GM23338 (cell line): ENCODE measurements at regions not wholly inside any gene's neighbourhood (a gene's known extent, or its start where the extent isn't known, plus 50 kb on each side); places are given as distances from the start of the nearest gene placed in this dataset.

Source experiments
- ATAC-seq: fragments of 200-7000 bp; cut with Tn5 transposase; 3 replicates; pipeline ENCODE4 v1.9.1; 2020
- DNase-seq: peaks from one replicate; pipeline ENCODE4 v3.0.0-alpha.2; 2015; ENCODE audit warnings: low spot score
- H2AFZ ChIP-seq: fragments of 200-600 bp; sonication (generic); 2 replicates; pipeline ENCODE4 v1.8.0; 2016; ENCODE audit warnings: antibody characterized with exemption, mild to moderate bottlenecking, moderate library complexity
- H3F3A ChIP-seq: fragments of 200-600 bp; sonication (generic); replicated peaks from 2 replicates; pipeline ENCODE4 v1.8.0; 2017; ENCODE audit warnings: antibody characterized with exemption, mixed run types, low read depth
- H3K27ac ChIP-seq: fragments of 200-600 bp; sonication (generic); 2 replicates; pipeline ENCODE4 v1.6.1; 2016; ENCODE audit warnings: low read depth
- H3K27me3 ChIP-seq: fragments of 200-600 bp; sonication (generic); 2 replicates; pipeline ENCODE4 v1.8.0; 2016; ENCODE audit warnings: mild to moderate bottlenecking, mixed run types, moderate library complexity; ENCODE audit not compliant: insufficient read depth
- H3K36me3 ChIP-seq: fragments of 200-600 bp; sonication (generic); 2 replicates; pipeline ENCODE4 v1.8.0; 2016; ENCODE audit warnings: mild to moderate bottlenecking; ENCODE audit not compliant: insufficient read depth
- H3K4me1 ChIP-seq: fragments of 200-600 bp; sonication (generic); 2 replicates; pipeline ENCODE4 v1.8.0; 2016; ENCODE audit warnings: mild to moderate bottlenecking, moderate library complexity; ENCODE audit not compliant: insufficient read depth
- H3K4me2 ChIP-seq: fragments of 200-600 bp; sonication (generic); 2 replicates; pipeline ENCODE4 v1.7.1; 2017; ENCODE audit warnings: mixed run types
- H3K4me3 ChIP-seq: fragments of 200-600 bp; sonication (generic); 2 replicates; pipeline ENCODE4 v1.6.1; 2016; ENCODE audit warnings: mixed run types
- H3K79me2 ChIP-seq: fragments of 200-600 bp; sonication (generic); replicated peaks from 2 replicates; pipeline ENCODE4 v1.8.0; 2017; ENCODE audit warnings: mild to moderate bottlenecking; ENCODE audit not compliant: insufficient read depth
- H3K9me2 ChIP-seq: fragments of 200-600 bp; sonication (generic); 2 replicates; pipeline ENCODE4 v1.8.0; 2017; ENCODE audit not compliant: insufficient read depth
- H4K20me1 ChIP-seq: fragments of 200-600 bp; sonication (generic); replicated peaks from 2 replicates; pipeline ENCODE4 v1.8.0; 2017; ENCODE audit warnings: mild to moderate bottlenecking; ENCODE audit not compliant: insufficient read depth
- H3K27ac Mint-ChIP-seq: 2 replicates; pipeline ENCODE4 v1.8.0; 2020; ENCODE audit warnings: inconsistent platforms, mild to moderate bottlenecking, moderate library complexity, mixed read lengths
- H3K27me3 Mint-ChIP-seq: 3 replicates; pipeline ENCODE4 v1.8.0; 2022; ENCODE audit warnings: low read depth, mild to moderate bottlenecking, moderate library complexity, mixed read lengths, inconsistent platforms; ENCODE audit not compliant: insufficient read depth, poor library complexity
- H3K36me3 Mint-ChIP-seq: 3 replicates; pipeline ENCODE4 v1.8.0; 2021; ENCODE audit warnings: low read depth, mild to moderate bottlenecking, inconsistent platforms, moderate library complexity, mixed read lengths
- H3K4me1 Mint-ChIP-seq: 3 replicates; pipeline ENCODE4 v1.8.0; 2020; ENCODE audit warnings: mild to moderate bottlenecking, inconsistent platforms, mixed read lengths
- H3K4me3 Mint-ChIP-seq: 3 replicates; pipeline ENCODE4 v1.8.0; 2021; ENCODE audit warnings: moderate library complexity, mild to moderate bottlenecking, inconsistent platforms, mixed read lengths
- H3K9me3 Mint-ChIP-seq: 3 replicates; pipeline ENCODE4 v1.8.0; 2020; ENCODE audit warnings: moderate library complexity, mild to moderate bottlenecking, inconsistent platforms, mixed read lengths
- POLR2AphosphoS5 ChIP-seq: IDR thresholded peaks from 2 replicates; pipeline ENCODE4 v1.6.1; 2016; ENCODE audit warnings: antibody characterized with exemption, low read depth
- STAT1 ChIP-seq: IDR thresholded peaks from one replicate; pipeline ENCODE4 v1.6.1; 2016; ENCODE audit warnings: antibody characterized with exemption; ENCODE audit not compliant: unreplicated experiment
- ZNF114 ChIP-seq: fragments of 250-450 bp; sonication (Bioruptor Pico); IDR thresholded peaks from 2 replicates; pipeline ENCODE4 v1.5.0; 2020; ENCODE audit warnings: mild to moderate bottlenecking, moderate library complexity
- ZNF331 ChIP-seq: fragments of 250-450 bp; sonication (Bioruptor Pico); IDR thresholded peaks from 2 replicates; pipeline ENCODE4 v1.5.0; 2020; ENCODE audit warnings: low read depth, mild to moderate bottlenecking, moderate library complexity
- TF ChIP-seq, protein P1 (sequence below): IDR thresholded peaks from one replicate; pipeline ENCODE4 v1.6.1; 2018; ENCODE audit warnings: antibody characterized with exemption; ENCODE audit not compliant: unreplicated experiment
- TF ChIP-seq, protein P2 (sequence below): fragments of 250-450 bp; sonication (Bioruptor Pico); IDR thresholded peaks from 2 replicates; pipeline ENCODE4 v1.5.0; 2020; ENCODE audit warnings: mild to moderate bottlenecking, moderate library complexity
- TF ChIP-seq, protein P3 (sequence below): IDR thresholded peaks from 2 replicates; pipeline ENCODE4 v1.6.1; 2016; ENCODE audit warnings: antibody characterized with exemption

- no peak for TF ChIP-seq ZNF114 (CRISPR knock-in tag)
- TF ChIP-seq, protein P1, sequence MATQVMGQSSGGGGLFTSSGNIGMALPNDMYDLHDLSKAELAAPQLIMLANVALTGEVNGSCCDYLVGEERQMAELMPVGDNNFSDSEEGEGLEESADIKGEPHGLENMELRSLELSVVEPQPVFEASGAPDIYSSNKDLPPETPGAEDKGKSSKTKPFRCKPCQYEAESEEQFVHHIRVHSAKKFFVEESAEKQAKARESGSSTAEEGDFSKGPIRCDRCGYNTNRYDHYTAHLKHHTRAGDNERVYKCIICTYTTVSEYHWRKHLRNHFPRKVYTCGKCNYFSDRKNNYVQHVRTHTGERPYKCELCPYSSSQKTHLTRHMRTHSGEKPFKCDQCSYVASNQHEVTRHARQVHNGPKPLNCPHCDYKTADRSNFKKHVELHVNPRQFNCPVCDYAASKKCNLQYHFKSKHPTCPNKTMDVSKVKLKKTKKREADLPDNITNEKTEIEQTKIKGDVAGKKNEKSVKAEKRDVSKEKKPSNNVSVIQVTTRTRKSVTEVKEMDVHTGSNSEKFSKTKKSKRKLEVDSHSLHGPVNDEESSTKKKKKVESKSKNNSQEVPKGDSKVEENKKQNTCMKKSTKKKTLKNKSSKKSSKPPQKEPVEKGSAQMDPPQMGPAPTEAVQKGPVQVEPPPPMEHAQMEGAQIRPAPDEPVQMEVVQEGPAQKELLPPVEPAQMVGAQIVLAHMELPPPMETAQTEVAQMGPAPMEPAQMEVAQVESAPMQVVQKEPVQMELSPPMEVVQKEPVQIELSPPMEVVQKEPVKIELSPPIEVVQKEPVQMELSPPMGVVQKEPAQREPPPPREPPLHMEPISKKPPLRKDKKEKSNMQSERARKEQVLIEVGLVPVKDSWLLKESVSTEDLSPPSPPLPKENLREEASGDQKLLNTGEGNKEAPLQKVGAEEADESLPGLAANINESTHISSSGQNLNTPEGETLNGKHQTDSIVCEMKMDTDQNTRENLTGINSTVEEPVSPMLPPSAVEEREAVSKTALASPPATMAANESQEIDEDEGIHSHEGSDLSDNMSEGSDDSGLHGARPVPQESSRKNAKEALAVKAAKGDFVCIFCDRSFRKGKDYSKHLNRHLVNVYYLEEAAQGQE: no peak
- TF ChIP-seq STAT1: no peak
These were observed 72.5 kb downstream of the ADRA2C start (continued) for GRCh38 chr4:3838437-3839380.

DNA sequence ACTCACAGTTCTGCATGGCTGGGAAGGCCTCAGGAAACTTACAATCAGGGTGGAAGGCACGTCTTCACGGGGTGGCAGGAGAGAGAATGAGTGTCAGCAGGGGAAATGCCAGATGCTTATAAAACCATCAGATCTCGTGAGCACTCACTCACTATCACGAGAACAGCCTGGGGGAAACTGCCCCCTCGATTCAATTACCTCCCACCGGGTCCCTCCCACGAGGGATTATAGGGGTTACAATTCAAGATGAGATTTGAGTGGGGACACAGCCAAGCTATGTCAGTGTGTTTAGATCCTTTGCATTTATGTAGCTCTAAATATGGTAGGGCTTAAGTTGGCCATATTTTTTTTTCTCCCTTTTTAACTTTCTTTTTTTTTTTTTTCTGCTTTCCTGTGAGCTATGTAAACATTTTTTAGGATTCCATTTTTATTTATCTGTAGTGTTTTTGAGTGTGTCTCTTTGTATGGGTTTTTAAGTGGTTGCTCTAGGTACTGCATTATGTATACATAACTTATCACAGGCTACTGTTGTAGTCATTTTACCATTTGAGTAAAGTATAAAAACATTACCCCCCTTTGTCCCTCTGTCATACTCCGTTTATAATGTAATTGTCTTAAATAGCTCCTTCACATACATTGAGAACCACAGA is 79.0 kb downstream of the ADRA2C start:
- H3K4me1 Mint-ChIP-seq: peaks cover 7% of the 10 kb centered on the region; the same call in 2 of the 3 replicates
- no peak overlapping the region for H3K4me3 ChIP-seq
- no peak overlapping the region for H3K4me2 ChIP-seq
- no peaks in the 10 kb centered on the region for H4K20me1 ChIP-seq
- no peak overlapping the region for H3K27ac Mint-ChIP-seq
- H3K4me3 Mint-ChIP-seq: no peak overlapping the region
- H3K27me3 ChIP-seq: no peaks in the 10 kb centered on the region
- no peak for ATAC-seq
- peaks cover 16% of the 10 kb centered on the region for H3K9me3 Mint-ChIP-seq
- no peaks in the 10 kb centered on the region for H3F3A ChIP-seq
- no peaks in the 10 kb centered on the region for H3K36me3 ChIP-seq
- H3K4me1 ChIP-seq: peaks cover 5% of the 10 kb centered on the region; the same call in 1 of the 2 replicates
- no peaks in the 10 kb centered on the region for H3K9me2 ChIP-seq
- H2AFZ ChIP-seq: no peak overlapping the region
- peaks cover 8% of the 10 kb centered on the region for H3K27me3 Mint-ChIP-seq
- no peaks in the 10 kb centered on the region for H3K79me2 ChIP-seq
- DNase-seq: no peak
- peaks cover 8% of the 10 kb centered on the region; the same call in 2 of the 3 replicates for H3K36me3 Mint-ChIP-seq
- no peak overlapping the region for H3K27ac ChIP-seq
- no peak for TF ChIP-seq ZNF114 (CRISPR knock-in tag)
- TF ChIP-seq, protein P2, sequence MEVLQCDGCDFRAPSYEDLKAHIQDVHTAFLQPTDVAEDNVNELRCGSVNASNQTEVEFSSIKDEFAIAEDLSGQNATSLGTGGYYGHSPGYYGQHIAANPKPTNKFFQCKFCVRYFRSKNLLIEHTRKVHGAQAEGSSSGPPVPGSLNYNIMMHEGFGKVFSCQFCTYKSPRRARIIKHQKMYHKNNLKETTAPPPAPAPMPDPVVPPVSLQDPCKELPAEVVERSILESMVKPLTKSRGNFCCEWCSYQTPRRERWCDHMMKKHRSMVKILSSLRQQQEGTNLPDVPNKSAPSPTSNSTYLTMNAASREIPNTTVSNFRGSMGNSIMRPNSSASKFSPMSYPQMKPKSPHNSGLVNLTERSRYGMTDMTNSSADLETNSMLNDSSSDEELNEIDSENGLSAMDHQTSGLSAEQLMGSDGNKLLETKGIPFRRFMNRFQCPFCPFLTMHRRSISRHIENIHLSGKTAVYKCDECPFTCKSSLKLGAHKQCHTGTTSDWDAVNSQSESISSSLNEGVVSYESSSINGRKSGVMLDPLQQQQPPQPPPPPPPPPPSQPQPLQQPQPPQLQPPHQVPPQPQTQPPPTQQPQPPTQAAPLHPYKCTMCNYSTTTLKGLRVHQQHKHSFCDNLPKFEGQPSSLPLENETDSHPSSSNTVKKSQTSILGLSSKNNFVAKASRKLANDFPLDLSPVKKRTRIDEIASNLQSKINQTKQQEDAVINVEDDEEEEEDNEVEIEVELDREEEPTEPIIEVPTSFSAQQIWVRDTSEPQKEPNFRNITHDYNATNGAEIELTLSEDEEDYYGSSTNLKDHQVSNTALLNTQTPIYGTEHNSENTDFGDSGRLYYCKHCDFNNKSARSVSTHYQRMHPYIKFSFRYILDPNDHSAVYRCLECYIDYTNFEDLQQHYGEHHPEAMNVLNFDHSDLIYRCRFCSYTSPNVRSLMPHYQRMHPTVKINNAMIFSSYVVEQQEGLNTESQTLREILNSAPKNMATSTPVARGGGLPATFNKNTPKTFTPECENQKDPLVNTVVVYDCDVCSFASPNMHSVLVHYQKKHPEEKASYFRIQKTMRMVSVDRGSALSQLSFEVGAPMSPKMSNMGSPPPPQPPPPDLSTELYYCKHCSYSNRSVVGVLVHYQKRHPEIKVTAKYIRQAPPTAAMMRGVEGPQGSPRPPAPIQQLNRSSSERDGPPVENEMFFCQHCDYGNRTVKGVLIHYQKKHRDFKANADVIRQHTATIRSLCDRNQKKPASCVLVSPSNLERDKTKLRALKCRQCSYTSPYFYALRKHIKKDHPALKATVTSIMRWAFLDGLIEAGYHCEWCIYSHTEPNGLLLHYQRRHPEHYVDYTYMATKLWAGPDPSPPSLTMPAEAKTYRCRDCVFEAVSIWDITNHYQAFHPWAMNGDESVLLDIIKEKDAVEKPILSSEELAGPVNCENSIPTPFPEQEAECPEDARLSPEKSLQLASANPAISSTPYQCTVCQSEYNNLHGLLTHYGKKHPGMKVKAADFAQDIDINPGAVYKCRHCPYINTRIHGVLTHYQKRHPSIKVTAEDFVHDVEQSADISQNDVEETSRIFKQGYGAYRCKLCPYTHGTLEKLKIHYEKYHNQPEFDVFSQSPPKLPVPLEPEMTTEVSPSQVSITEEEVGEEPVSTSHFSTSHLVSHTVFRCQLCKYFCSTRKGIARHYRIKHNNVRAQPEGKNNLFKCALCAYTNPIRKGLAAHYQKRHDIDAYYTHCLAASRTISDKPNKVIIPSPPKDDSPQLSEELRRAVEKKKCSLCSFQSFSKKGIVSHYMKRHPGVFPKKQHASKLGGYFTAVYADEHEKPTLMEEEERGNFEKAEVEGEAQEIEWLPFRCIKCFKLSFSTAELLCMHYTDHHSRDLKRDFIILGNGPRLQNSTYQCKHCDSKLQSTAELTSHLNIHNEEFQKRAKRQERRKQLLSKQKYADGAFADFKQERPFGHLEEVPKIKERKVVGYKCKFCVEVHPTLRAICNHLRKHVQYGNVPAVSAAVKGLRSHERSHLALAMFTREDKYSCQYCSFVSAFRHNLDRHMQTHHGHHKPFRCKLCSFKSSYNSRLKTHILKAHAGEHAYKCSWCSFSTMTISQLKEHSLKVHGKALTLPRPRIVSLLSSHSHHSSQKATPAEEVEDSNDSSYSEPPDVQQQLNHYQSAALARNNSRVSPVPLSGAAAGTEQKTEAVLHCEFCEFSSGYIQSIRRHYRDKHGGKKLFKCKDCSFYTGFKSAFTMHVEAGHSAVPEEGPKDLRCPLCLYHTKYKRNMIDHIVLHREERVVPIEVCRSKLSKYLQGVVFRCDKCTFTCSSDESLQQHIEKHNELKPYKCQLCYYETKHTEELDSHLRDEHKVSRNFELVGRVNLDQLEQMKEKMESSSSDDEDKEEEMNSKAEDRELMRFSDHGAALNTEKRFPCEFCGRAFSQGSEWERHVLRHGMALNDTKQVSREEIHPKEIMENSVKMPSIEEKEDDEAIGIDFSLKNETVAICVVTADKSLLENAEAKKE (CRISPR knock-in tag): no peak
- TF ChIP-seq, protein P3, sequence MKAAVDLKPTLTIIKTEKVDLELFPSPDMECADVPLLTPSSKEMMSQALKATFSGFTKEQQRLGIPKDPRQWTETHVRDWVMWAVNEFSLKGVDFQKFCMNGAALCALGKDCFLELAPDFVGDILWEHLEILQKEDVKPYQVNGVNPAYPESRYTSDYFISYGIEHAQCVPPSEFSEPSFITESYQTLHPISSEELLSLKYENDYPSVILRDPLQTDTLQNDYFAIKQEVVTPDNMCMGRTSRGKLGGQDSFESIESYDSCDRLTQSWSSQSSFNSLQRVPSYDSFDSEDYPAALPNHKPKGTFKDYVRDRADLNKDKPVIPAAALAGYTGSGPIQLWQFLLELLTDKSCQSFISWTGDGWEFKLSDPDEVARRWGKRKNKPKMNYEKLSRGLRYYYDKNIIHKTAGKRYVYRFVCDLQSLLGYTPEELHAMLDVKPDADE: no peak
- TF ChIP-seq POLR2AphosphoS5: no peak
- no peak for TF ChIP-seq ZNF331 (CRISPR knock-in tag)
- TF ChIP-seq, protein P1: no peak
